DND-41 (cell line): ENCODE measurements at regions not wholly inside any gene's neighbourhood (a gene's known extent, or its start where the extent isn't known, plus 50 kb on each side); places are given as distances from the start of the nearest gene placed in this dataset.

Experiments
- CTCF ChIP-seq: IDR thresholded peaks from 2 replicates; pipeline ENCODE4 v1.5.1; 2012; ENCODE audit warnings: borderline replicate concordance, low read length, moderate library complexity, mild to moderate bottlenecking; ENCODE audit not compliant: poor library complexity, severe bottlenecking; ENCODE audit errors: extremely low read depth
- EZH2 ChIP-seq: IDR thresholded peaks from 3 replicates; pipeline ENCODE4 v1.6.1; 2012; ENCODE audit warnings: borderline replicate concordance, low read depth, mild to moderate bottlenecking, moderate library complexity, low read length, inconsistent platforms; ENCODE audit not compliant: severe bottlenecking

DNA sequence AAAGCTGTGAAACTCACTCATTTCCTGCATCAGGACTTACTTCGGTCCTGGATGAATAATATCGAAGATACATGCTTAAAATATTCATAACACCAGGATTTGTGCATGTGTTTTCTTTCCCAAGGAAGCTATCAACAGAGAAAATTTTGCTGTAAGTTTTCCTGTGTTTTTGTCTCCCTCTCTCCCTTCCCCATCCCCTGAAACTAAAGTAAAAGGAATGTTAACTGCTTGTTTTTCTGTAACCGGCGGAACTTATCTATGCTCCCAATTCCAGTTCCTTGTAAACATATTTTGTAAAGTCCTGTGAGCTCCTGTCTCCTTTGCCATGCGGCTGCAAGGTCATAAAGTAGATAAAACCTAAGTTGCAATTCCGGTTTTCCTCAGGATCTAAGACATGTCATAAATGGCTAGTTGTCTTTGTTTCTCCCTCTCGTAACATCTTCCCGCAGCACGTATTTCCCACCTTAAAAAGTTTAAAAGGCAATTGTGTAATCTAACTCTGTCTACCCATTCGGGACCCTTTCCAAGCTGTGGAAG, 79.0 kb upstream of the POM121L12 start:
- TF ChIP-seq EZH2, result no peak
- no peak for TF ChIP-seq CTCF
